ENCODE measurements at regions not wholly inside any gene's neighbourhood (a gene's known extent, or its start where the extent isn't known, plus 50 kb on each side); places are given as distances from the start of the nearest gene placed in this dataset.

- no peak for TF ChIP-seq CTCF (IDR thresholded peaks at IDR 0.05)
- no peak for TF ChIP-seq POLR2A (IDR thresholded peaks at IDR 0.05)
Observed at GRCh38 chrX:118181030-118181429, 64.4 kb upstream of the KLHL13 start.

Measured in uterus (tissue), 2 donors.